ENCODE measurements at regions not wholly inside any gene's neighbourhood (a gene's known extent, or its start where the extent isn't known, plus 50 kb on each side); places are given as distances from the start of the nearest gene placed in this dataset.
"Not testable (repeated sequence)": the region's sequence is repeated elsewhere in the genome, so short reads cannot be mapped to it uniquely, and the experiment has no call there.

- Histone ChIP-seq H3K27ac (replicated peaks) (no peak overlapping the region), H3K4me3 (no peak overlapping the region), H3K36me3 (no peaks in the 10 kb centered on the region), H3K4me1 (no peaks in the 10 kb centered on the region), H3K9me3 (replicated peaks) (peaks cover 45% of the 10 kb centered on the region), H3K27me3 (ENCODE audit: low read depth) (no peaks in the 10 kb centered on the region)
- TF ChIP-seq CTCF (IDR thresholded peaks at IDR 0.05; ENCODE audit: borderline replicate concordance) = no peak
- DNase-seq = no peak
- intact Hi-C loops (cut with micrococcal nuclease) = no loop called here
Observed at GRCh38 chr13:90492872-90493271, 854.6 kb upstream of the MIR17HG start.

GRCh38 chr13:90493667-90494066, 853.8 kb upstream of the MIR17HG start:
- TF ChIP-seq CTCF (IDR thresholded peaks at IDR 0.05; ENCODE audit: borderline replicate concordance) = no peak
- H3K27ac ChIP-seq (replicated peaks) = no peak overlapping the region
- peaks cover 45% of the 10 kb centered on the region for H3K9me3 ChIP-seq (replicated peaks)
- intact Hi-C loops (cut with micrococcal nuclease) = no loop called here
- peaks cover 2% of the 10 kb centered on the region for H3K4me1 ChIP-seq
- no peak overlapping the region for H3K4me3 ChIP-seq
- no peaks in the 10 kb centered on the region for H3K36me3 ChIP-seq
- no peak for DNase-seq
- no peaks in the 10 kb centered on the region for H3K27me3 ChIP-seq (ENCODE audit: low read depth)

GRCh38 chr13:90494849-90495248, 852.6 kb upstream of the MIR17HG start:
- DNase-seq; intact Hi-C loops (cut with micrococcal nuclease); H3K27ac ChIP-seq (replicated peaks): not testable (repeated sequence)

GRCh38 chr13:90498096-90498495, 849.4 kb upstream of the MIR17HG start:
- intact Hi-C loops (cut with micrococcal nuclease) = no loop called here
- Histone ChIP-seq H3K4me1 (peaks cover 27% of the 10 kb centered on the region), H3K9me3 (replicated peaks) (peaks cover 19% of the 10 kb centered on the region), H3K36me3 (no peaks in the 10 kb centered on the region), H3K27ac (replicated peaks) (no peak overlapping the region), H3K4me3 (no peak overlapping the region), H3K27me3 (ENCODE audit: low read depth) (no peaks in the 10 kb centered on the region)
- no peak for TF ChIP-seq CTCF (IDR thresholded peaks at IDR 0.05; ENCODE audit: borderline replicate concordance)
- DNase-seq = no peak

More at GRCh38 chr13:90494849-90495248, 852.6 kb upstream of the MIR17HG start:
- H3K4me3 ChIP-seq; H3K36me3 ChIP-seq; H3K27me3 ChIP-seq (ENCODE audit: low read depth); H3K4me1 ChIP-seq: not testable (repeated sequence)
- H3K9me3 ChIP-seq (replicated peaks) = peaks cover 45% of the 10 kb centered on the region

GRCh38 chr13:90498816-90499215, 848.7 kb upstream of the MIR17HG start:
- no peak overlapping the region for H3K27ac ChIP-seq (replicated peaks)
- intact Hi-C loops (cut with micrococcal nuclease) = no loop called here
- H3K9me3 ChIP-seq (replicated peaks) = peaks cover 12% of the 10 kb centered on the region
- H3K4me3 ChIP-seq = no peak overlapping the region
- peaks cover 29% of the 10 kb centered on the region for H3K4me1 ChIP-seq
- TF ChIP-seq CTCF (IDR thresholded peaks at IDR 0.05; ENCODE audit: borderline replicate concordance) = no peak
- DNase-seq = no peak
- H3K36me3 ChIP-seq = no peaks in the 10 kb centered on the region
- no peaks in the 10 kb centered on the region for H3K27me3 ChIP-seq (ENCODE audit: low read depth)

GRCh38 chr13:90500569-90500968, 846.9 kb upstream of the MIR17HG start:
- TF ChIP-seq CTCF (IDR thresholded peaks at IDR 0.05; ENCODE audit: borderline replicate concordance) = no peak
- Histone ChIP-seq H3K4me1 (peaks cover 29% of the 10 kb centered on the region), H3K36me3 (no peaks in the 10 kb centered on the region), H3K27me3 (ENCODE audit: low read depth) (no peaks in the 10 kb centered on the region), H3K4me3 (no peak overlapping the region), H3K27ac (replicated peaks) (peak overlapping the region; percentile 69), H3K9me3 (replicated peaks) (no peaks in the 10 kb centered on the region)
- intact Hi-C loops (cut with micrococcal nuclease) = no loop called here
- DNase-seq = no peak

Data from left ventricle myocardium inferior (tissue), 1 donor.